Glutamatergic neuron (in vitro differentiated cells): ENCODE measurements at regions not wholly inside any gene's neighbourhood (a gene's known extent, or its start where the extent isn't known, plus 50 kb on each side); places are given as distances from the start of the nearest gene placed in this dataset.
"Not testable (repeated sequence)": the region's sequence is repeated elsewhere in the genome, so short reads cannot be mapped to it uniquely, and the experiment has no call there.

Experiments used
- DNase-seq: peaks from one replicate; pipeline ENCODE4 v3.0.0; 2022
- H3K27ac Mint-ChIP-seq: one replicate; pipeline ENCODE4 v1.8.0; 2020; ENCODE audit warnings: mild to moderate bottlenecking, mixed read lengths, inconsistent platforms; ENCODE audit not compliant: unreplicated experiment
- H3K27me3 Mint-ChIP-seq: one replicate; pipeline ENCODE4 v1.8.0; 2020; ENCODE audit warnings: mild to moderate bottlenecking, moderate library complexity, mixed read lengths, inconsistent platforms; ENCODE audit not compliant: unreplicated experiment
- H3K36me3 Mint-ChIP-seq: one replicate; pipeline ENCODE4 v1.8.0; 2020; ENCODE audit warnings: mild to moderate bottlenecking, mixed read lengths, inconsistent platforms; ENCODE audit not compliant: unreplicated experiment
- H3K4me1 Mint-ChIP-seq: one replicate; pipeline ENCODE4 v1.8.0; 2020; ENCODE audit warnings: mild to moderate bottlenecking, low read depth, mixed read lengths, inconsistent platforms; ENCODE audit not compliant: unreplicated experiment
- H3K4me3 Mint-ChIP-seq: one replicate; pipeline ENCODE4 v1.8.0; 2020; ENCODE audit warnings: mild to moderate bottlenecking, mixed read lengths, inconsistent platforms; ENCODE audit not compliant: unreplicated experiment
- H3K9me3 Mint-ChIP-seq: one replicate; pipeline ENCODE4 v1.8.0; 2020; ENCODE audit warnings: mild to moderate bottlenecking, moderate library complexity, mixed read lengths, inconsistent platforms; ENCODE audit not compliant: unreplicated experiment
- CTCF ChIP-seq: fragments of 200-600 bp; sonication (generic); IDR thresholded peaks from one replicate; pipeline ENCODE4 v1.5.0; 2021; ENCODE audit not compliant: partially characterized antibody, unreplicated experiment

- TF ChIP-seq CTCF, result no peak
Measured at GRCh38 chr10:84706875-84707274, 378.5 kb downstream of the CCSER2 start.

GRCh38 chr10:84715911-84716310 is 387.5 kb downstream of the CCSER2 start:
- Mint-ChIP-seq H3K4me1 (no peaks in the 10 kb centered on the region), H3K27me3 (no peaks in the 10 kb centered on the region), H3K9me3 (no peaks in the 10 kb centered on the region), H3K36me3 (no peaks in the 10 kb centered on the region), H3K4me3 (no peak overlapping the region), H3K27ac (no peak overlapping the region)
- DNase-seq, result peak; percentile 68
- peak; percentile 85 for TF ChIP-seq CTCF

More at GRCh38 chr10:84706875-84707274, 378.5 kb downstream of the CCSER2 start:
- Mint-ChIP-seq H3K27ac (no peak overlapping the region), H3K36me3 (no peaks in the 10 kb centered on the region), H3K9me3 (no peaks in the 10 kb centered on the region), H3K4me1 (no peaks in the 10 kb centered on the region), H3K4me3 (no peak overlapping the region), H3K27me3 (peaks cover 2% of the 10 kb centered on the region)
- no peak for DNase-seq

- no peak for DNase-seq
- Mint-ChIP-seq H3K9me3 (no peaks in the 10 kb centered on the region), H3K4me3 (no peak overlapping the region), H3K27me3 (no peaks in the 10 kb centered on the region), H3K4me1 (no peaks in the 10 kb centered on the region), H3K36me3 (no peaks in the 10 kb centered on the region), H3K27ac (no peak overlapping the region)
- TF ChIP-seq CTCF, result no peak
Measured at GRCh38 chr10:84718877-84719616, 390.7 kb downstream of the CCSER2 start.

- TF ChIP-seq CTCF, result no peak
- no peaks in the 10 kb centered on the region for H3K27me3 Mint-ChIP-seq
- H3K4me3 Mint-ChIP-seq, result no peak overlapping the region
- DNase-seq, result no peak
- H3K9me3 Mint-ChIP-seq, result no peaks in the 10 kb centered on the region
- H3K27ac Mint-ChIP-seq, result no peak overlapping the region
- H3K36me3 Mint-ChIP-seq, result no peaks in the 10 kb centered on the region
- no peaks in the 10 kb centered on the region for H3K4me1 Mint-ChIP-seq
Measured at GRCh38 chr10:84719687-84720086, 391.3 kb downstream of the CCSER2 start.

GRCh38 chr10:84727398-84727797 is 399.0 kb downstream of the CCSER2 start:
- Mint-ChIP-seq H3K4me1 (no peaks in the 10 kb centered on the region), H3K27me3 (peaks cover 2% of the 10 kb centered on the region), H3K27ac (no peak overlapping the region), H3K9me3 (no peaks in the 10 kb centered on the region), H3K36me3 (peaks cover 7% of the 10 kb centered on the region), H3K4me3 (no peak overlapping the region)
- no peak for TF ChIP-seq CTCF
- no peak for DNase-seq

- not testable (repeated sequence) for H3K27ac Mint-ChIP-seq, H3K27me3 Mint-ChIP-seq, H3K36me3 Mint-ChIP-seq, H3K9me3 Mint-ChIP-seq, H3K4me1 Mint-ChIP-seq, H3K4me3 Mint-ChIP-seq, DNase-seq
Measured at GRCh38 chr10:84739126-84739525, 410.7 kb downstream of the CCSER2 start.
